Midbrain (tissue), 1 donor: ENCODE measurements at regions not wholly inside any gene's neighbourhood (a gene's known extent, or its start where the extent isn't known, plus 50 kb on each side); places are given as distances from the start of the nearest gene placed in this dataset.
"Not testable (repeated sequence)": the region's sequence is repeated elsewhere in the genome, so short reads cannot be mapped to it uniquely, and the experiment has no call there.

Source experiments
- DNase-seq: peaks from one replicate; lab custom pipeline; 2025; lab: John Stamatoyannopoulos, UW

- no peak for DNase-seq
These were observed 248.7 kb upstream of the CXADR start for GRCh38 chr21:17264182-17264581.

- DNase-seq: no peak
These were observed 243.1 kb upstream of the CXADR start for GRCh38 chr21:17269760-17270159.

- peak; percentile 69 for DNase-seq
These were observed 242.6 kb upstream of the CXADR start for GRCh38 chr21:17270229-17270628.

- no peak for DNase-seq
These were observed 233.2 kb upstream of the CXADR start for GRCh38 chr21:17279663-17280062.

GRCh38 chr21:17293016-17293562, 219.8 kb upstream of the CXADR start:
- not testable (repeated sequence) for DNase-seq

GRCh38 chr21:17295997-17296396, 216.8 kb upstream of the CXADR start:
- no peak for DNase-seq

GRCh38 chr21:17299576-17299975, 213.3 kb upstream of the CXADR start:
- DNase-seq: not testable (repeated sequence)

- not testable (repeated sequence) for DNase-seq
These were observed 185.1 kb upstream of the CXADR start for GRCh38 chr21:17327715-17328114.

- DNase-seq: no peak
These were observed 178.4 kb upstream of the CXADR start for GRCh38 chr21:17334484-17334883.

GRCh38 chr21:17340081-17340480, 172.8 kb upstream of the CXADR start:
- DNase-seq: no peak

GRCh38 chr21:17343055-17343454, 169.8 kb upstream of the CXADR start:
- DNase-seq: no peak

GRCh38 chr21:17348357-17348756, 164.5 kb upstream of the CXADR start:
- DNase-seq: no peak

GRCh38 chr21:17348849-17349248, 164.0 kb upstream of the CXADR start:
- no peak for DNase-seq

GRCh38 chr21:17351766-17352165, 161.1 kb upstream of the CXADR start:
- no peak for DNase-seq

GRCh38 chr21:17352996-17353655, 159.7 kb upstream of the CXADR start:
- DNase-seq: no peak

- DNase-seq: no peak
These were observed 153.1 kb upstream of the CXADR start for GRCh38 chr21:17359781-17360180.

GRCh38 chr21:17368748-17369363, 144.0 kb upstream of the CXADR start:
- DNase-seq: no peak

GRCh38 chr21:17370263-17370662, 142.6 kb upstream of the CXADR start:
- no peak for DNase-seq

- DNase-seq: no peak
These were observed 141.9 kb upstream of the CXADR start for GRCh38 chr21:17370916-17371315.

GRCh38 chr21:17371450-17371849, 141.4 kb upstream of the CXADR start:
- DNase-seq: no peak

GRCh38 chr21:17372200-17372599, 140.6 kb upstream of the CXADR start:
- DNase-seq: no peak

GRCh38 chr21:17386498-17386897, 126.3 kb upstream of the CXADR start:
- no peak for DNase-seq

- DNase-seq: peak; percentile 88
These were observed 125.7 kb upstream of the CXADR start for GRCh38 chr21:17387030-17387617.
